ENCODE measurements at regions not wholly inside any gene's neighbourhood (a gene's known extent, or its start where the extent isn't known, plus 50 kb on each side); places are given as distances from the start of the nearest gene placed in this dataset.

DNA sequence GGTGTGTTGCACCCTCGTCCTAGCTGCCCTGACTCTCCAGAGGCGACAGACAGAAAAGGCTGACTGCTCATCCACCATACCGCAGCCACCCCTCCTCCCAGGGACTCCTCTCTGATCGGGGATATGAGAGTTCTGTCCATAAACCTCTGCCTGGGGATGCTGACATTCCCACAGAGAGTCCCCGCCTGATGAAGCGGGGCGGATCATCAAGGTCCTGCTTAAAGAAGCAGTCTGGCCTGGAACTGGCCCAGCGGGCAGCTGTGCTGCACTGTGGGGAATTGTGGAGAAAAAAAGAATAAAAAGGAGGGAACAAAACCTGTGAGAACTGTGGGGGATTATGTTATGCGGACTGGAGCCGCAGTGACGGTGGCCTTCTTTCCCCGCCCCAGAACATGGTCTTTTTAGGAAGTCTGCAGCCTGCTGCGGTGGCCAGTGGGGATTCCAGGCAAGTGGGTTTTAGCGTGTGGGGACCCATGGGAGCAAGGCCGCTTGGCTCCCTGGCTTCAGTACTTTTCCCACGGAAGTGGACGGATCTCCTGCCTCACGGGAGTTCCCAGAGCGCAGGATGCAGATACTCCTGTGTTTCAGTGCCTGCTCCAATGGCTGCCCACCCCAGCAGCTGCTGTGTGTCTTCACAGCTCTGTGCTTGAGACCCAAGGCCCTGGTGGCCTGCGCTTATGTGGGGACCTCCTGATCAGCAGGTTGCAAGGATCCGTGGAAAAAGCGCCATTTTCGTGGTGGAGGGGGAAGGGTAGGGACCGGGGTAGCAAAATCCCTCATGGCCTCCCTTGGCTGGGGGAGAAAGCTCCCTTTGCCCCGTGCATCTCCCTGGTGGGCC lies 1456.2 kb upstream of the SLC10A2 start (continued):
- no peak for TF ChIP-seq EGR1 (IDR thresholded peaks at IDR 0.05; ENCODE audit: borderline replicate concordance, low read depth, low read length)
- TF ChIP-seq CBX5 (IDR thresholded peaks at IDR 0.05; ENCODE audit: low read depth, low read length): no peak
- no peak for TF ChIP-seq TEAD4 (IDR thresholded peaks at IDR 0.05; ENCODE audit: low read depth, low read length)
